ENCODE measurements at regions not wholly inside any gene's neighbourhood (a gene's known extent, or its start where the extent isn't known, plus 50 kb on each side); places are given as distances from the start of the nearest gene placed in this dataset.
"Not testable (repeated sequence)": the region's sequence is repeated elsewhere in the genome, so short reads cannot be mapped to it uniquely, and the experiment has no call there.

GRCh38 chrX:122219226-122219625 lies 964.9 kb upstream of the GRIA3 start:
- no peak overlapping the region for H3K27ac ChIP-seq
- no peak overlapping the region for H3K4me3 ChIP-seq
- H3K36me3 ChIP-seq = no peaks in the 10 kb centered on the region
- no peaks in the 10 kb centered on the region for H3K4me1 ChIP-seq
- TF ChIP-seq EP300 (IDR thresholded peaks at IDR 0.05) = no peak
- TF ChIP-seq POLR2AphosphoS5 (IDR thresholded peaks at IDR 0.05) = no peak
- TF ChIP-seq POLR2A (IDR thresholded peaks at IDR 0.05) = no peak
- TF ChIP-seq CTCF (IDR thresholded peaks at IDR 0.05) = no peak
- H3K9me3 ChIP-seq = no peaks in the 10 kb centered on the region
- no peaks in the 10 kb centered on the region for H3K27me3 ChIP-seq
- no peak for ATAC-seq (ENCODE audit: low FRiP score in 2 of 2)
- DNase-seq = no peak
- WGBS, 2 donors = 65 to 77% methylated on average over 1 of the region's 1 CpG

- no peaks in the 10 kb centered on the region for H3K4me1 ChIP-seq
- H3K9me3 ChIP-seq = no peaks in the 10 kb centered on the region
- H3K27me3 ChIP-seq = no peaks in the 10 kb centered on the region
- TF ChIP-seq EP300 (IDR thresholded peaks at IDR 0.05) (no peak), POLR2A (IDR thresholded peaks at IDR 0.05) (no peak), POLR2AphosphoS5 (IDR thresholded peaks at IDR 0.05) (no peak), CTCF (IDR thresholded peaks at IDR 0.05) (no peak)
- WGBS, 2 donors = 74 to 79% methylated on average over 3 of the region's 3 CpGs
- H3K36me3 ChIP-seq = no peaks in the 10 kb centered on the region
- DNase-seq (no peak), ATAC-seq (ENCODE audit: low FRiP score in 2 of 2) (no peak)
- no peak overlapping the region for H3K4me3 ChIP-seq
- no peak overlapping the region for H3K27ac ChIP-seq
Observed at GRCh38 chrX:122219735-122220134, 964.3 kb upstream of the GRIA3 start.

- no peak overlapping the region for H3K27ac ChIP-seq
- no peak for ATAC-seq (ENCODE audit: low FRiP score in 2 of 2)
- no peaks in the 10 kb centered on the region for H3K9me3 ChIP-seq
- TF ChIP-seq POLR2A (IDR thresholded peaks at IDR 0.05) (no peak), CTCF (IDR thresholded peaks at IDR 0.05) (no peak), EP300 (IDR thresholded peaks at IDR 0.05) (no peak), POLR2AphosphoS5 (IDR thresholded peaks at IDR 0.05) (no peak)
- DNase-seq = no peak
- H3K4me3 ChIP-seq = no peak overlapping the region
- 40 to 52% methylated on average over 1 to 3 of the region's 3 CpGs for WGBS, 2 donors
- no peaks in the 10 kb centered on the region for H3K36me3 ChIP-seq
- H3K4me1 ChIP-seq = no peaks in the 10 kb centered on the region
- H3K27me3 ChIP-seq = no peaks in the 10 kb centered on the region
Observed at GRCh38 chrX:122220644-122221373, 963.3 kb upstream of the GRIA3 start.

GRCh38 chrX:122221810-122222209 lies 962.3 kb upstream of the GRIA3 start:
- not testable (repeated sequence) for H3K27ac ChIP-seq; H3K27me3 ChIP-seq; H3K9me3 ChIP-seq; H3K36me3 ChIP-seq; H3K4me3 ChIP-seq; DNase-seq; H3K4me1 ChIP-seq; ATAC-seq (ENCODE audit: low FRiP score in 2 of 2)
- WGBS, 2 donors = 6 to 90% methylated on average over 2 to 4 of the region's 4 CpGs

- H3K27me3 ChIP-seq; ATAC-seq (ENCODE audit: low FRiP score in 2 of 2); H3K4me3 ChIP-seq; H3K27ac ChIP-seq; DNase-seq; H3K4me1 ChIP-seq; H3K36me3 ChIP-seq; H3K9me3 ChIP-seq: not testable (repeated sequence)
- WGBS, 2 donors = 66 to 100% methylated on average over 3 to 9 of the region's 9 CpGs
Observed at GRCh38 chrX:122224137-122224536, 959.9 kb upstream of the GRIA3 start.

GRCh38 chrX:122238801-122239200 lies 945.3 kb upstream of the GRIA3 start:
- H3K27ac ChIP-seq = no peak overlapping the region
- no peaks in the 10 kb centered on the region for H3K4me1 ChIP-seq
- H3K9me3 ChIP-seq = no peaks in the 10 kb centered on the region
- no peaks in the 10 kb centered on the region for H3K27me3 ChIP-seq
- H3K36me3 ChIP-seq = no peaks in the 10 kb centered on the region
- ATAC-seq (ENCODE audit: low FRiP score in 2 of 2) (no peak), DNase-seq (no peak)
- H3K4me3 ChIP-seq = no peak overlapping the region
- TF ChIP-seq POLR2A (IDR thresholded peaks at IDR 0.05) = no peak
- TF ChIP-seq POLR2AphosphoS5 (IDR thresholded peaks at IDR 0.05) = no peak
- TF ChIP-seq CTCF (IDR thresholded peaks at IDR 0.05) = no peak
- no peak for TF ChIP-seq EP300 (IDR thresholded peaks at IDR 0.05)
